K562 (cell line): ENCODE measurements at regions not wholly inside any gene's neighbourhood (a gene's known extent, or its start where the extent isn't known, plus 50 kb on each side); places are given as distances from the start of the nearest gene placed in this dataset.
A peak's percentile ranks its signal among the peaks of the same experiment; 100 is the strongest.

Experiments used
- ATAC-seq: fragments of 200-7000 bp; cut with Tn5 transposase; 3 replicates; pipeline ENCODE4 v1.9.1; 2020; ENCODE audit warnings: moderate library complexity
- BruUV-seq: library from RNA; stranded (reverse); fragments of 400-500 nt; replicated peaks from 2 replicates; lab custom pipeline; 2021; lab: Mats Ljungman, UMichigan
- CTCF ChIA-PET: fragments of 300-600 bp; formaldehyde crosslinking; extraction: SDS; loops from one replicate; lab custom pipeline; 2021; ENCODE audit warnings: low intra/inter-chr PET ratio; lab: Yijun Ruan, JAX
- POLR2A ChIA-PET: fragments of 300-600, 350-650 bp; sonication (Branson Sonifier 250); formaldehyde crosslinking; extraction: SDS; loops from one replicate; lab custom pipeline; 2021; ENCODE audit warnings: antibody characterized with exemption, inconsistent platforms; lab: Yijun Ruan, JAX
- DNase-seq, 4 experiments: peaks; one replicate each; pipeline versions ENCODE4 v3.0.0 to v3.0.0-alpha.2; 2011 to 2018; ENCODE audit warnings: low spot score in 3 of 4, mixed read lengths in 3 of 4; ENCODE audit errors: extremely low read depth in 1 of 4
- FAIRE-seq: peaks from 2 replicates; lab custom pipeline; 2011; peaks lifted over from hg19 to GRCh38; lab: Jason Lieb, UNC
- H2AFZ ChIP-seq: 2 replicates; pipeline ENCODE4 v1.6.0; 2011; ENCODE audit warnings: low read depth, low read length, control low read depth, inconsistent platforms
- H3K27ac ChIP-seq: fragments of 200-600 bp; 3 replicates; pipeline ENCODE4 v1.8.0; 2011; ENCODE audit warnings: low read depth, mild to moderate bottlenecking, control low read depth, inconsistent platforms, low read length, moderate library complexity, mixed read lengths; ENCODE audit errors: extremely low read depth
- H3K27me3 ChIP-seq, 2 experiments: fragments of 300-600 bp in 1 of 2; 2 replicates in 1 of 2; 3 replicates in 1 of 2; pipeline versions ENCODE4 v1.6.0 to v1.8.0; 2011; ENCODE audit warnings: inconsistent platforms in 2 of 2, low read length in 2 of 2, mild to moderate bottlenecking in 1 of 2, mixed read lengths in 1 of 2, moderate library complexity in 1 of 2; ENCODE audit not compliant: control insufficient read depth in 2 of 2, insufficient read depth in 2 of 2
- H3K36me3 ChIP-seq: fragments of 300-600 bp; 3 replicates; pipeline ENCODE4 v1.8.0; 2011; ENCODE audit warnings: mild to moderate bottlenecking, low read length, inconsistent platforms; ENCODE audit not compliant: control insufficient read depth, insufficient read depth
- H3K4me1 ChIP-seq, 2 experiments: fragments of 200-600 bp in 1 of 2; replicated peaks in 1 of 2; 2 replicates in 1 of 2; 3 replicates in 1 of 2; pipeline versions ENCODE4 v1.5.1 to v1.8.0; 2011; ENCODE audit warnings: inconsistent platforms in 2 of 2, low read length in 2 of 2, mild to moderate bottlenecking in 1 of 2, mixed read lengths in 1 of 2, moderate library complexity in 1 of 2; ENCODE audit not compliant: control insufficient read depth in 2 of 2, insufficient read depth in 2 of 2
- H3K4me2 ChIP-seq: 2 replicates; pipeline ENCODE4 v1.6.1; 2011; ENCODE audit warnings: low read length, control low read depth, inconsistent platforms, mixed read lengths; ENCODE audit not compliant: insufficient read depth
- H3K4me3 ChIP-seq: fragments of 200-600 bp; sonication (generic), shearing (Covaris generic); 2 replicates; pipeline ENCODE4 v1.5.1; 2016; ENCODE audit warnings: control low read depth, inconsistent platforms
- H3K79me2 ChIP-seq: fragments of 200-600 bp; 3 replicates; pipeline ENCODE4 v1.8.0; 2011; ENCODE audit warnings: low read length, inconsistent platforms; ENCODE audit not compliant: control insufficient read depth, insufficient read depth
- H3K9ac ChIP-seq, 2 experiments: 2 replicates each; pipeline versions ENCODE4 v1.6.0 to v1.6.1; 2011; ENCODE audit warnings: low read depth in 2 of 2, low read length in 2 of 2, control low read depth in 1 of 2, inconsistent platforms in 1 of 2, mild to moderate bottlenecking in 1 of 2, mixed read lengths in 1 of 2; ENCODE audit not compliant: insufficient read depth in 1 of 2
- H3K9me1 ChIP-seq: one replicate; pipeline ENCODE4 v1.6.0; 2011; ENCODE audit warnings: inconsistent platforms, mild to moderate bottlenecking, low read length, moderate library complexity; ENCODE audit not compliant: control insufficient read depth, insufficient read depth
- H3K9me3 ChIP-seq: replicated peaks from 2 replicates; pipeline ENCODE4 v1.5.1; 2011; ENCODE audit warnings: low read depth, low read length, inconsistent platforms; ENCODE audit not compliant: control insufficient read depth, insufficient read depth
- H4K20me1 ChIP-seq: replicated peaks from 2 replicates; pipeline ENCODE4 v1.6.1; 2011; ENCODE audit warnings: low read length, inconsistent platforms, mixed read lengths; ENCODE audit not compliant: control insufficient read depth, insufficient read depth
- CREM ChIP-seq: IDR thresholded peaks from 2 replicates; pipeline ENCODE4 v1.6.1; 2014; ENCODE audit warnings: antibody characterized with exemption, low read depth
- NFE2 ChIP-seq: IDR thresholded peaks from 2 replicates; pipeline ENCODE4 v1.6.1; 2014; ENCODE audit warnings: antibody characterized with exemption, low read depth
- NRF1 ChIP-seq, 2 experiments: fragments of 450-650 bp; IDR thresholded peaks in 1 of 2; conservative IDR thresholded peaks in 1 of 2; 2 replicates each; pipeline ENCODE4 v1.6.1; 2014; ENCODE audit warnings: mild to moderate bottlenecking in 2 of 2
- PCBP2 ChIP-seq: fragments of 200-400 bp; formaldehyde crosslinking; IDR thresholded peaks from 2 replicates; pipeline ENCODE4 v1.6.1; 2018; ENCODE audit warnings: low read length, low read depth, mild to moderate bottlenecking, moderate library complexity; ENCODE audit not compliant: poor library complexity, severe bottlenecking
- SP1 ChIP-seq: sonication (generic); formaldehyde crosslinking; IDR thresholded peaks from 2 replicates; pipeline ENCODE4 v1.8.1; 2022; ENCODE audit warnings: mild to moderate bottlenecking, missing genetic modification reagents
- SPI1 ChIP-seq: IDR thresholded peaks from 2 replicates; pipeline ENCODE4 v1.6.1; 2011; ENCODE audit warnings: low read depth, low read length, control low read depth, borderline replicate concordance
- ZNF134 ChIP-seq: fragments of 250-450 bp; sonication (Bioruptor Pico); conservative IDR thresholded peaks from 2 replicates; pipeline ENCODE4 v1.4.0; 2020
- WGBS: fragments of 100-300 bp; shearing (Covaris generic); methylation state at CpG from one replicate; pipeline ENCODE4 v1.1.6; 2016; ENCODE audit warnings: low coverage, mixed read lengths; ENCODE audit not compliant: insufficient coverage; ENCODE audit errors: missing lambda C conversion rate; 5-methylcytosine and 5-hydroxymethylcytosine counted together
- in situ Hi-C: fragments of 300-500 bp; cut with MboI; formaldehyde crosslinking; loops from 4 replicates; pipeline ENCODE4 v1.15.0; 2018; ENCODE audit warnings: inconsistent platforms, mixed read lengths
- intact Hi-C: fragments of 100-400 bp; cut with micrococcal nuclease; formaldehyde crosslinking; loops from 2 replicates; pipeline ENCODE4 v1.14.2; 2022
- TF ChIP-seq, protein P1 (sequence below): fragments of 450-650 bp; IDR thresholded peaks from 2 replicates; pipeline ENCODE4 v1.7.1; 2018; ENCODE audit warnings: mild to moderate bottlenecking, low read depth; ENCODE audit not compliant: partially characterized antibody
- TF ChIP-seq, protein P2 (sequence below), 2 experiments: IDR thresholded peaks; 2 replicates each; pipeline ENCODE4 v1.6.1; 2011; ENCODE audit warnings: borderline replicate concordance in 1 of 2, control low read depth in 1 of 2, low read depth in 1 of 2, low read length in 1 of 2, mild to moderate bottlenecking in 1 of 2, mixed read lengths in 1 of 2, moderate library complexity in 1 of 2; ENCODE audit not compliant: insufficient read depth in 1 of 2, insufficient read length in 1 of 2, poor library complexity in 1 of 2, severe bottlenecking in 1 of 2; ENCODE audit errors: extremely low read depth in 1 of 2
- TF ChIP-seq, protein P3 (sequence below), 2 experiments: fragments of 450-650 bp; IDR thresholded peaks; 2 replicates each; pipeline ENCODE4 v1.6.1; 2016
- TF ChIP-seq, protein P4 (sequence below): fragments of 450-650 bp; IDR thresholded peaks from 2 replicates; pipeline ENCODE4 v1.6.1; 2016
- TF ChIP-seq, protein P5 (sequence below): sonication (generic); formaldehyde crosslinking; IDR thresholded peaks from 2 replicates; pipeline ENCODE4 v1.9.0; 2022; ENCODE audit warnings: mild to moderate bottlenecking, missing genetic modification reagents

DNA sequence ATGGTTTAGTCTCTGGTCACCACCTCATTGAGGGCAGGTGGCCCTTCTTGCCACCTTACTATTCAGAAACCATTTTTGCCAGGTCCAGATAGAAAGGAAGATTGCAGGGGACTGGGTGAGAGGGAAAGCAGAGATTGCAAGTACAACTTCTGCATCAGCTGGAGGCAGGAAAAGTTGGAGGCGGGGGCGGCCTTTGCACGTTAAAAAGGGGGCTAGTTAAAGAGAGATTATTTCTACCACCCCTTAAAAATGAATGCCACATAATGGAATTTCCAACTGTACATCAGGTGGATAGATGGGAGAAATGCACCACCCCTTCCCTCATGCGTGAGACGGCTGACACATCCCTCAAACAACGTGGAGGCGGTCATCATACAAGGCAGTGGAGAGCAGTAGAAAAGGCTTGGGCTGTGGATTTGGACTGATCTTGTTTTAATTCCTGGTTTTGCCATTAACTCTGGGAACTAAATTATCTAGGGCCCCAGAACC lies 95.4 kb upstream of the CNKSR3 start (continued):
- TF ChIP-seq, protein P1, sequence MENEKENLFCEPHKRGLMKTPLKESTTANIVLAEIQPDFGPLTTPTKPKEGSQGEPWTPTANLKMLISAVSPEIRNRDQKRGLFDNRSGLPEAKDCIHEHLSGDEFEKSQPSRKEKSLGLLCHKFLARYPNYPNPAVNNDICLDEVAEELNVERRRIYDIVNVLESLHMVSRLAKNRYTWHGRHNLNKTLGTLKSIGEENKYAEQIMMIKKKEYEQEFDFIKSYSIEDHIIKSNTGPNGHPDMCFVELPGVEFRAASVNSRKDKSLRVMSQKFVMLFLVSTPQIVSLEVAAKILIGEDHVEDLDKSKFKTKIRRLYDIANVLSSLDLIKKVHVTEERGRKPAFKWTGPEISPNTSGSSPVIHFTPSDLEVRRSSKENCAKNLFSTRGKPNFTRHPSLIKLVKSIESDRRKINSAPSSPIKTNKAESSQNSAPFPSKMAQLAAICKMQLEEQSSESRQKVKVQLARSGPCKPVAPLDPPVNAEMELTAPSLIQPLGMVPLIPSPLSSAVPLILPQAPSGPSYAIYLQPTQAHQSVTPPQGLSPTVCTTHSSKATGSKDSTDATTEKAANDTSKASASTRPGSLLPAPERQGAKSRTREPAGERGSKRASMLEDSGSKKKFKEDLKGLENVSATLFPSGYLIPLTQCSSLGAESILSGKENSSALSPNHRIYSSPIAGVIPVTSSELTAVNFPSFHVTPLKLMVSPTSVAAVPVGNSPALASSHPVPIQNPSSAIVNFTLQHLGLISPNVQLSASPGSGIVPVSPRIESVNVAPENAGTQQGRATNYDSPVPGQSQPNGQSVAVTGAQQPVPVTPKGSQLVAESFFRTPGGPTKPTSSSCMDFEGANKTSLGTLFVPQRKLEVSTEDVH = no peak
- no peak for TF ChIP-seq SP1

DNA sequence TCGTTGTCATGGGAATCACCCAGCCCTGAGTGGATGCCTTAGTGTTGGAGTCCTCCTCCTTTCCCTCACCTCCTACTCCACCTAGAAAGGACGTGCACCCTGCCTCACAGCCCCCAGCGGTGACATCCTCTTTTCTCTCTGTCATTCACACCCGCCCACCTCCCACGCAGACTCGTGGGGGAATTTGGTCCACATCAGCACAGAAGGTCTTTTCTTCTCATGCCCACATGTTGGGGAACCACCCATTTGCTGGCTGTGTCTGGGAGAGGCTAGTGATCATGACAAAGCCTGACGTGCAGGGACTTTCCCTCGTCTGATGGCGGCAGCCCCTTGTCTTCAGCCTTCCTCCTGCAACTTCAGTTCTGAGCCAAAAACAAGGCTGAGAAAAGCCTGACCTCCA lies 96.0 kb upstream of the CNKSR3 start:
- Histone ChIP-seq H3K4me2 (peak overlapping the region; percentile 51; the same call in 1 of the 2 replicates), H3K9ac (0 out of 4 replicates have a peak overlapping the region, but pooled peaks of 1 of the 2 experiments have one; percentile 6), H3K9me1 (no peaks in the 10 kb centered on the region), H3K4me3 (no peak overlapping the region), H3K9me3 (no peaks in the 10 kb centered on the region), H3K27ac (no peak overlapping the region), H3K79me2 (no peaks in the 10 kb centered on the region), H4K20me1 (no peaks in the 10 kb centered on the region), H3K27me3 (peaks cover 0 to 5% of the 10 kb centered on the region in 2 experiments; a peak in 3 of 5 replicates), H3K36me3 (no peaks in the 10 kb centered on the region), H3K4me1 (peaks cover 0 to 12% of the 10 kb centered on the region in 2 experiments; a peak in 3 of 5 replicates), H2AFZ (peak overlapping the region; percentile 71)
- FAIRE-seq (no peak), DNase-seq (peak in 2 of 4 experiments; percentile 36), ATAC-seq (peak; percentile 56)
- in situ Hi-C loops = no loop called here
- ChIA-PET CTCF (interaction anchor here (0.6 kb wide), 1 partner anchor 99 kb away, joined by 3 read pairs; no protein-coding TSS in a partner anchor), POLR2A (no interaction called here)
- BruUV-seq = no TSS peak
- intact Hi-C loops = no loop called here
- WGBS = 5% methylated on average over 9 of the region's 9 CpGs
- TF ChIP-seq NFE2 (0 out of 2 replicates have a peak, but pooled peaks have one; percentile 9), NRF1 (conservative IDR thresholded peaks at IDR 0.05 in 1 of 2, IDR thresholded peaks at IDR 0.05 in 1 of 2) (peak; percentile 32 to 44; a peak in 1 of 4 replicates), SPI1 (peak; percentile 39; the same call in 1 of the 2 replicates), ZNF134 (CRISPR knock-in tag) (no peak), PCBP2 (no peak), CREM (peak; percentile 40; the same call in 1 of the 2 replicates)
- TF ChIP-seq, protein P2, sequence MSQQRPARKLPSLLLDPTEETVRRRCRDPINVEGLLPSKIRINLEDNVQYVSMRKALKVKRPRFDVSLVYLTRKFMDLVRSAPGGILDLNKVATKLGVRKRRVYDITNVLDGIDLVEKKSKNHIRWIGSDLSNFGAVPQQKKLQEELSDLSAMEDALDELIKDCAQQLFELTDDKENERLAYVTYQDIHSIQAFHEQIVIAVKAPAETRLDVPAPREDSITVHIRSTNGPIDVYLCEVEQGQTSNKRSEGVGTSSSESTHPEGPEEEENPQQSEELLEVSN (IDR thresholded peaks at IDR 0.05; ENCODE audit: borderline replicate concordance in 1 of 2, extremely low read depth in 1 of 2, insufficient read depth in 1 of 2, insufficient read length in 1 of 2, low read depth in 1 of 2, low read length in 1 of 2, poor library complexity in 1 of 2, severe bottlenecking in 1 of 2) = peak in 1 of 2 experiments; percentile 19
- TF ChIP-seq, protein P3, sequence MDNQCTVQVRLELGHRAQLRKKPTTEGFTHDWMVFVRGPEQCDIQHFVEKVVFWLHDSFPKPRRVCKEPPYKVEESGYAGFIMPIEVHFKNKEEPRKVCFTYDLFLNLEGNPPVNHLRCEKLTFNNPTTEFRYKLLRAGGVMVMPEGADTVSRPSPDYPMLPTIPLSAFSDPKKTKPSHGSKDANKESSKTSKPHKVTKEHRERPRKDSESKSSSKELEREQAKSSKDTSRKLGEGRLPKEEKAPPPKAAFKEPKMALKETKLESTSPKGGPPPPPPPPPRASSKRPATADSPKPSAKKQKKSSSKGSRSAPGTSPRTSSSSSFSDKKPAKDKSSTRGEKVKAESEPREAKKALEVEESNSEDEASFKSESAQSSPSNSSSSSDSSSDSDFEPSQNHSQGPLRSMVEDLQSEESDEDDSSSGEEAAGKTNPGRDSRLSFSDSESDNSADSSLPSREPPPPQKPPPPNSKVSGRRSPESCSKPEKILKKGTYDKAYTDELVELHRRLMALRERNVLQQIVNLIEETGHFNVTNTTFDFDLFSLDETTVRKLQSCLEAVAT (IDR thresholded peaks at IDR 0.05) = no peak
- TF ChIP-seq, protein P4, sequence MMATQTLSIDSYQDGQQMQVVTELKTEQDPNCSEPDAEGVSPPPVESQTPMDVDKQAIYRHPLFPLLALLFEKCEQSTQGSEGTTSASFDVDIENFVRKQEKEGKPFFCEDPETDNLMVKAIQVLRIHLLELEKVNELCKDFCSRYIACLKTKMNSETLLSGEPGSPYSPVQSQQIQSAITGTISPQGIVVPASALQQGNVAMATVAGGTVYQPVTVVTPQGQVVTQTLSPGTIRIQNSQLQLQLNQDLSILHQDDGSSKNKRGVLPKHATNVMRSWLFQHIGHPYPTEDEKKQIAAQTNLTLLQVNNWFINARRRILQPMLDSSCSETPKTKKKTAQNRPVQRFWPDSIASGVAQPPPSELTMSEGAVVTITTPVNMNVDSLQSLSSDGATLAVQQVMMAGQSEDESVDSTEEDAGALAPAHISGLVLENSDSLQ = peak; percentile 47
- TF ChIP-seq, protein P5, sequence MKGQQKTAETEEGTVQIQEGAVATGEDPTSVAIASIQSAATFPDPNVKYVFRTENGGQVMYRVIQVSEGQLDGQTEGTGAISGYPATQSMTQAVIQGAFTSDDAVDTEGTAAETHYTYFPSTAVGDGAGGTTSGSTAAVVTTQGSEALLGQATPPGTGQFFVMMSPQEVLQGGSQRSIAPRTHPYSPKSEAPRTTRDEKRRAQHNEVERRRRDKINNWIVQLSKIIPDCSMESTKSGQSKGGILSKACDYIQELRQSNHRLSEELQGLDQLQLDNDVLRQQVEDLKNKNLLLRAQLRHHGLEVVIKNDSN (CRISPR knock-in tag) = no peak
